Transverse colon (tissue), 3 donors: ENCODE measurements at regions not wholly inside any gene's neighbourhood (a gene's known extent, or its start where the extent isn't known, plus 50 kb on each side); places are given as distances from the start of the nearest gene placed in this dataset.

Source experiments
- POLR2A ChIP-seq: fragments of 450-650 bp; IDR thresholded peaks from one replicate; pipeline ENCODE4 v1.6.1; 2016; ENCODE audit warnings: antibody characterized with exemption, mild to moderate bottlenecking, moderate library complexity
- TF ChIP-seq, protein P1 (sequence below), 5 experiments: fragments of 200-600 bp in 3 of 5; fragments of 450-650 bp in 2 of 5; sonication (generic) in 3 of 5; IDR thresholded peaks; 1 replicate in 2 of 5; 2 replicates in 3 of 5; pipeline ENCODE4 v1.5.1; 2016 to 2017; ENCODE audit warnings: antibody characterized with exemption in 5 of 5, inconsistent platforms in 3 of 5, mild to moderate bottlenecking in 2 of 5, moderate library complexity in 1 of 5

- no peak for TF ChIP-seq POLR2A
- TF ChIP-seq, protein P1, sequence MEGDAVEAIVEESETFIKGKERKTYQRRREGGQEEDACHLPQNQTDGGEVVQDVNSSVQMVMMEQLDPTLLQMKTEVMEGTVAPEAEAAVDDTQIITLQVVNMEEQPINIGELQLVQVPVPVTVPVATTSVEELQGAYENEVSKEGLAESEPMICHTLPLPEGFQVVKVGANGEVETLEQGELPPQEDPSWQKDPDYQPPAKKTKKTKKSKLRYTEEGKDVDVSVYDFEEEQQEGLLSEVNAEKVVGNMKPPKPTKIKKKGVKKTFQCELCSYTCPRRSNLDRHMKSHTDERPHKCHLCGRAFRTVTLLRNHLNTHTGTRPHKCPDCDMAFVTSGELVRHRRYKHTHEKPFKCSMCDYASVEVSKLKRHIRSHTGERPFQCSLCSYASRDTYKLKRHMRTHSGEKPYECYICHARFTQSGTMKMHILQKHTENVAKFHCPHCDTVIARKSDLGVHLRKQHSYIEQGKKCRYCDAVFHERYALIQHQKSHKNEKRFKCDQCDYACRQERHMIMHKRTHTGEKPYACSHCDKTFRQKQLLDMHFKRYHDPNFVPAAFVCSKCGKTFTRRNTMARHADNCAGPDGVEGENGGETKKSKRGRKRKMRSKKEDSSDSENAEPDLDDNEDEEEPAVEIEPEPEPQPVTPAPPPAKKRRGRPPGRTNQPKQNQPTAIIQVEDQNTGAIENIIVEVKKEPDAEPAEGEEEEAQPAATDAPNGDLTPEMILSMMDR (IDR thresholded peaks at IDR 0.05) = no peak
These were observed 810.4 kb upstream of the SLC10A2 start for GRCh38 chr13:103876571-103876970.
